C4-2B (cell line): ENCODE measurements at regions not wholly inside any gene's neighbourhood (a gene's known extent, or its start where the extent isn't known, plus 50 kb on each side); places are given as distances from the start of the nearest gene placed in this dataset.

ENCODE experiments used
- H3K27ac ChIP-seq: fragments of 450-650 bp; 2 replicates; pipeline ENCODE4 v1.5.1; 2017
- CTCF ChIP-seq: fragments of 450-650 bp; conservative IDR thresholded peaks from 2 replicates; pipeline ENCODE4 v1.5.1; 2017; ENCODE audit warnings: mild to moderate bottlenecking
- ZFX ChIP-seq: fragments of 450-650 bp; IDR thresholded peaks from 2 replicates; pipeline ENCODE4 v1.6.1; 2017

- H3K27ac ChIP-seq: no peak overlapping the region
Observed at GRCh38 chr16:87176735-87177134, 140.5 kb downstream of the C16orf95 start.

GRCh38 chr16:87177673-87178072 lies 139.5 kb downstream of the C16orf95 start:
- no peak for TF ChIP-seq CTCF
- TF ChIP-seq ZFX: no peak
- H3K27ac ChIP-seq: no peak overlapping the region

More at GRCh38 chr16:87176735-87177134, 140.5 kb downstream of the C16orf95 start:
- no peak for TF ChIP-seq ZFX
- TF ChIP-seq CTCF: no peak

- H3K27ac ChIP-seq: no peak overlapping the region
- no peak for TF ChIP-seq CTCF
- no peak for TF ChIP-seq ZFX
Observed at GRCh38 chr16:87178177-87178863, 138.9 kb downstream of the C16orf95 start.

GRCh38 chr16:87178977-87179376 lies 138.2 kb downstream of the C16orf95 start:
- TF ChIP-seq CTCF: no peak
- TF ChIP-seq ZFX: no peak
- H3K27ac ChIP-seq: no peak overlapping the region

GRCh38 chr16:87180069-87180468 lies 137.1 kb downstream of the C16orf95 start:
- H3K27ac ChIP-seq: no peak overlapping the region
- TF ChIP-seq ZFX (no peak), CTCF (no peak)

- H3K27ac ChIP-seq: no peak overlapping the region
- TF ChIP-seq ZFX (no peak), CTCF (no peak)
Observed at GRCh38 chr16:87182759-87183158, 134.4 kb downstream of the C16orf95 start.

- TF ChIP-seq CTCF (no peak), ZFX (no peak)
- H3K27ac ChIP-seq: no peak overlapping the region
Observed at GRCh38 chr16:87183647-87184046, 133.5 kb downstream of the C16orf95 start.
